ENCODE measurements at regions not wholly inside any gene's neighbourhood (a gene's known extent, or its start where the extent isn't known, plus 50 kb on each side); places are given as distances from the start of the nearest gene placed in this dataset.

DNA sequence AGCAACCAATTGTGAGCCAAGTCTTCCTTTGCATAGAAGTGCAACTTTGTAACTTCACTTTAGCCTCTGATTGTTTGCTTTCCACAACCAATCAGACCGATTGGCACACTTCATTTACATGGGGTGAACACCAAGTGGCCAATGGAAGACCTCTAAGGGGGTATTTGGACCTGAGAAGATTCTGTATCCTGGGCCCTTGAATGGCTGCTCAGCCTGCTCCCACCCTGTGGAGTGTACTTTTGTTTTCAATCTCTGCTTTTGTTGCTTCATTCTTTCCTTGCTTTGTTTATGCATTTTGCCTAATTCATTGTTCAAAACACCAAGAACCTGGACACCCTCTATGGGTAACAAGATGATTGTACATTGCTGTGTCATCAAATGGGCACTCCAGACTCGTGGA is 385.7 kb upstream of the NRP1 start:
- TF ChIP-seq, protein P1, sequence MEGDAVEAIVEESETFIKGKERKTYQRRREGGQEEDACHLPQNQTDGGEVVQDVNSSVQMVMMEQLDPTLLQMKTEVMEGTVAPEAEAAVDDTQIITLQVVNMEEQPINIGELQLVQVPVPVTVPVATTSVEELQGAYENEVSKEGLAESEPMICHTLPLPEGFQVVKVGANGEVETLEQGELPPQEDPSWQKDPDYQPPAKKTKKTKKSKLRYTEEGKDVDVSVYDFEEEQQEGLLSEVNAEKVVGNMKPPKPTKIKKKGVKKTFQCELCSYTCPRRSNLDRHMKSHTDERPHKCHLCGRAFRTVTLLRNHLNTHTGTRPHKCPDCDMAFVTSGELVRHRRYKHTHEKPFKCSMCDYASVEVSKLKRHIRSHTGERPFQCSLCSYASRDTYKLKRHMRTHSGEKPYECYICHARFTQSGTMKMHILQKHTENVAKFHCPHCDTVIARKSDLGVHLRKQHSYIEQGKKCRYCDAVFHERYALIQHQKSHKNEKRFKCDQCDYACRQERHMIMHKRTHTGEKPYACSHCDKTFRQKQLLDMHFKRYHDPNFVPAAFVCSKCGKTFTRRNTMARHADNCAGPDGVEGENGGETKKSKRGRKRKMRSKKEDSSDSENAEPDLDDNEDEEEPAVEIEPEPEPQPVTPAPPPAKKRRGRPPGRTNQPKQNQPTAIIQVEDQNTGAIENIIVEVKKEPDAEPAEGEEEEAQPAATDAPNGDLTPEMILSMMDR (IDR thresholded peaks at IDR 0.05) = no peak
- TF ChIP-seq POLR2A (IDR thresholded peaks at IDR 0.05) (no peak), EP300 (IDR thresholded peaks at IDR 0.05; ENCODE audit: low read depth) (no peak), POLR2AphosphoS5 (IDR thresholded peaks at IDR 0.05) (no peak)
